Lung (tissue), 11 donors: ENCODE measurements at regions not wholly inside any gene's neighbourhood (a gene's known extent, or its start where the extent isn't known, plus 50 kb on each side); places are given as distances from the start of the nearest gene placed in this dataset.
A peak's percentile ranks its signal among the peaks of the same experiment; 100 is the strongest.

Source experiments
- ATAC-seq: fragments of 200-7000 bp; cut with Tn5 transposase; one replicate; pipeline ENCODE4 v1.9.1; 2020; ENCODE audit warnings: moderate number of reproducible peaks; ENCODE audit not compliant: insufficient read depth, low FRiP score
- DNase-seq, 3 donors: peaks; one replicate each; pipeline ENCODE4 v3.0.0-alpha.2; 2013 to 2017
- H3K27ac ChIP-seq, 2 donors: one replicate each; pipeline ENCODE4 v1.5.1; 2013; ENCODE audit warnings: mild to moderate bottlenecking in 2 of 2, moderate library complexity in 2 of 2, control low read depth in 1 of 2, inconsistent platforms in 1 of 2, low read depth in 1 of 2, low read length in 1 of 2
- H3K27me3 ChIP-seq, 3 donors: one replicate each; pipeline ENCODE4 v1.5.1; 2013; ENCODE audit warnings: low read length in 2 of 3; ENCODE audit not compliant: control insufficient read depth in 3 of 3, insufficient read depth in 3 of 3
- H3K36me3 ChIP-seq, 4 donors: one replicate each; pipeline ENCODE4 v1.5.1; 2013; ENCODE audit warnings: low read length in 4 of 4, mild to moderate bottlenecking in 1 of 4, moderate library complexity in 1 of 4; ENCODE audit not compliant: control insufficient read depth in 4 of 4, insufficient read depth in 4 of 4
- H3K4me1 ChIP-seq, 5 donors: one replicate each; pipeline ENCODE4 v1.5.1; 2013; ENCODE audit warnings: low read length in 5 of 5, mild to moderate bottlenecking in 2 of 5, moderate library complexity in 1 of 5; ENCODE audit not compliant: control insufficient read depth in 5 of 5, insufficient read depth in 5 of 5
- H3K4me3 ChIP-seq: one replicate; pipeline ENCODE4 v1.5.1; 2013; ENCODE audit warnings: mild to moderate bottlenecking, control low read depth, moderate library complexity
- H3K9ac ChIP-seq, 2 donors: one replicate each; pipeline ENCODE4 v1.5.1; 2013; ENCODE audit warnings: low read length in 2 of 2, control low read depth in 1 of 2; ENCODE audit not compliant: insufficient read depth in 1 of 2
- H3K9me3 ChIP-seq, 4 donors: one replicate each; pipeline ENCODE4 v1.5.1; 2013; ENCODE audit warnings: low read length in 3 of 4, mild to moderate bottlenecking in 1 of 4, moderate library complexity in 1 of 4; ENCODE audit not compliant: control insufficient read depth in 4 of 4, insufficient read depth in 3 of 4
- WGBS, 2 donors: extraction: QIAGEN DNeasy Blood & Tissue Kit; methylation state at CpG; one replicate each; pipeline ENCODE4 v1.1.7; 2013; 5-methylcytosine and 5-hydroxymethylcytosine counted together
- TF ChIP-seq, protein P1 (sequence below): IDR thresholded peaks from 2 replicates; pipeline ENCODE4 v1.5.1; 2012; ENCODE audit warnings: mild to moderate bottlenecking; ENCODE audit errors: control extremely low read depth, extremely low read depth
- donor health status: control.
- donor health status: control.
- donor health status: Bipolar disorder and iron deficiency.
- donor health status: healthy.
- donor health status: DM: yes; HTN: yes; CAD: no.

DNA sequence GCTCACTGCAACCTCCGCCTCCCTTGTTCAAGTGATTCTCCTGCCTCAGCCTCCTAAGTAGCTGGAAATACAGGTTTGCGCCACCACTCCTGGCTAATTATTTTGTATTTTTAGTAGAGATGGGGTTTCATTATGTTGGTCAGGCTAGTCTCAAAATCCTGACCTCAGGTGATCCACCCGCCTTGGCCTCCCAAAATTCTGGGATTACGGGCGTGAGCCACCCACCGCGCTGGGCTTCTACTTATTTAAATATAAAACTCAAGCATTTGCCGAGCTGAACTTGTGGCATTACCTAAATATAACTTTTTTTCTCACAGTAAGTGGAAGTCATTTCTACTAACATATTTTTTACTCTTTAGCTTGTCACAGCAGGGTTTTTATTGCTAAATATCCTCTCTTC is 1356.3 kb upstream of the ACO1 start:
- 93% methylated on average over 8 of the region's 8 CpGs for WGBS, 2 donors
- Histone ChIP-seq H3K36me3 (no peaks in the 10 kb centered on the region), H3K4me1 (peaks cover 0 to 6% (median 0%) of the 10 kb centered on the region in 5 donors), H3K4me3 (no peak overlapping the region), H3K9me3 (no peaks in the 10 kb centered on the region), H3K27me3 (no peaks in the 10 kb centered on the region), H3K9ac (no peak overlapping the region), H3K27ac (no peak overlapping the region)
- ATAC-seq (no peak), DNase-seq (no peak)
- TF ChIP-seq, protein P1, sequence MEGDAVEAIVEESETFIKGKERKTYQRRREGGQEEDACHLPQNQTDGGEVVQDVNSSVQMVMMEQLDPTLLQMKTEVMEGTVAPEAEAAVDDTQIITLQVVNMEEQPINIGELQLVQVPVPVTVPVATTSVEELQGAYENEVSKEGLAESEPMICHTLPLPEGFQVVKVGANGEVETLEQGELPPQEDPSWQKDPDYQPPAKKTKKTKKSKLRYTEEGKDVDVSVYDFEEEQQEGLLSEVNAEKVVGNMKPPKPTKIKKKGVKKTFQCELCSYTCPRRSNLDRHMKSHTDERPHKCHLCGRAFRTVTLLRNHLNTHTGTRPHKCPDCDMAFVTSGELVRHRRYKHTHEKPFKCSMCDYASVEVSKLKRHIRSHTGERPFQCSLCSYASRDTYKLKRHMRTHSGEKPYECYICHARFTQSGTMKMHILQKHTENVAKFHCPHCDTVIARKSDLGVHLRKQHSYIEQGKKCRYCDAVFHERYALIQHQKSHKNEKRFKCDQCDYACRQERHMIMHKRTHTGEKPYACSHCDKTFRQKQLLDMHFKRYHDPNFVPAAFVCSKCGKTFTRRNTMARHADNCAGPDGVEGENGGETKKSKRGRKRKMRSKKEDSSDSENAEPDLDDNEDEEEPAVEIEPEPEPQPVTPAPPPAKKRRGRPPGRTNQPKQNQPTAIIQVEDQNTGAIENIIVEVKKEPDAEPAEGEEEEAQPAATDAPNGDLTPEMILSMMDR = no peak

DNA sequence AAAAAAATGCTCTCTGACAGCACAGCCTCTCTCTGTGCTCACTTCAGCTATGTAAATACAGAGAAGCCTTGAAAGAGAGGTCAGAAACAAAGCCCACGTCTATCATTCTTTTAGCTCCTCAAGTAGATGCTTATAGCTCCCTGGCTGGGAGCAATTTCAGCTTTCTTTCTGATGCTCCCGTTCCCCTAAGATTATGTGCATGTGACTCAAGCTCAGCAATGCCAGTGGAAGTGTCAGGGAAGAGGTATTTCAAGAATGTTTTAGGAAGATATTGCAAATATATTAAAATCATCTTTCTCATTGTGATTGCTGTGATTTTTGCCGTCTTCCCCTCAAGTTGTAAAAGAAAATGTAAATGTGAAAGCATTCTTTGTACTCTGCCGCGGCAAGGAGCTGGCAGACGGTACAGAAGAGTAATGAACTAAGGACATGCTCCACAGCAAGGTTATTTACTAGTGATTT is 1353.7 kb upstream of the ACO1 start:
- H3K4me3 ChIP-seq = no peak overlapping the region

DNA sequence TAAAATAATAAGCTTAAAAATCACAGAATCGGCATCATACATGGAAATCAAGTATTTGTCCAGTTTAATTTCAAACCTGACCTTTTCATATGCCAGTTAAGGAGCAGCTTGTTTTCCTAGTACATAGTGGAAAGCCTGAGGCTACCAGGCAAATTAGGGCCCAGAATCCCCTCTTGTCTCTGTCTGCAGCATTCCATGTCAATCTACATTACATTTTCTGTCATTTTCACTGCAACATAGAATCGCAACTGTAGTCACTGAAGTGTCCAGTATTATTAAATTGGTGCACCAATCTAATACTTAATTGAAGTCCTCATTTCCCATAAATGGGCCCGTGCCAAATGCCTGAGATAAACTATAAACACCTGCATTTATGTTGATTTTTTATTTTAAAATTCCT is 1352.2 kb upstream of the ACO1 start:
- DNase-seq (no peak), ATAC-seq (no peak)
- no peaks in the 10 kb centered on the region for H3K9me3 ChIP-seq

More for the DNA sequence above, 1353.7 kb upstream of the ACO1 start:
- 15 to 18% methylated on average over 6 of the region's 6 CpGs for WGBS, 2 donors
- DNase-seq (peak in 2 of 3 donors; percentile 11 to 23), ATAC-seq (peak; percentile 58)
- Histone ChIP-seq H3K27me3 (no peaks in the 10 kb centered on the region), H3K27ac (no peak overlapping the region), H3K9ac (no peak overlapping the region), H3K9me3 (no peaks in the 10 kb centered on the region), H3K4me1 (peaks cover 0 to 6% (median 0%) of the 10 kb centered on the region in 5 donors), H3K36me3 (no peaks in the 10 kb centered on the region)
- TF ChIP-seq, protein P1 = no peak

More for the DNA sequence above, 1352.2 kb upstream of the ACO1 start:
- H3K27ac ChIP-seq = no peak overlapping the region
- peaks cover 0 to 6% (median 0%) of the 10 kb centered on the region in 5 donors for H3K4me1 ChIP-seq
- no peaks in the 10 kb centered on the region for H3K27me3 ChIP-seq
- H3K9ac ChIP-seq = no peak overlapping the region
- H3K36me3 ChIP-seq = no peaks in the 10 kb centered on the region
- no peak overlapping the region for H3K4me3 ChIP-seq
- TF ChIP-seq, protein P1 = no peak
- WGBS, 2 donors = 84 to 88% methylated on average over 3 of the region's 3 CpGs
